ENCODE measurements at regions not wholly inside any gene's neighbourhood (a gene's known extent, or its start where the extent isn't known, plus 50 kb on each side); places are given as distances from the start of the nearest gene placed in this dataset.

GRCh38 chr2:7934476-7934875 lies 747.4 kb upstream of the ID2 start:
- H3K4me3 ChIP-seq (ENCODE audit: low read length in 2 of 2) = no peak overlapping the region
- peaks cover 9 to 16% of the 10 kb centered on the region in 2 donors for H3K4me1 ChIP-seq (ENCODE audit: control insufficient read depth in 2 of 2, insufficient read depth in 2 of 2, low read length in 2 of 2)
- H3K27me3 ChIP-seq (ENCODE audit: control insufficient read depth in 2 of 2, insufficient read depth in 2 of 2, low read length in 2 of 2) = no peaks in the 10 kb centered on the region
- no peaks in the 10 kb centered on the region for H3K36me3 ChIP-seq (ENCODE audit: control insufficient read depth in 2 of 2, insufficient read depth in 2 of 2, low read length in 2 of 2)
- no peak overlapping the region for H3K9ac ChIP-seq (ENCODE audit: low read depth in 1 of 2, low read length in 2 of 2)
- H3K9me3 ChIP-seq (ENCODE audit: control insufficient read depth in 2 of 2, low read length in 2 of 2) = no peaks in the 10 kb centered on the region
- no peak overlapping the region for H3K27ac ChIP-seq (ENCODE audit: low read depth in 2 of 2, low read length in 2 of 2)

GRCh38 chr2:7937082-7937481 lies 744.8 kb upstream of the ID2 start:
- H3K4me1 ChIP-seq (ENCODE audit: control insufficient read depth in 2 of 2, insufficient read depth in 2 of 2, low read length in 2 of 2) = peaks cover 15 to 26% of the 10 kb centered on the region in 2 donors
- no peak overlapping the region for H3K9ac ChIP-seq (ENCODE audit: low read depth in 1 of 2, low read length in 2 of 2)
- H3K36me3 ChIP-seq (ENCODE audit: control insufficient read depth in 2 of 2, insufficient read depth in 2 of 2, low read length in 2 of 2) = no peaks in the 10 kb centered on the region
- H3K27me3 ChIP-seq (ENCODE audit: control insufficient read depth in 2 of 2, insufficient read depth in 2 of 2, low read length in 2 of 2) = no peaks in the 10 kb centered on the region
- H3K4me3 ChIP-seq (ENCODE audit: low read length in 2 of 2) = no peak overlapping the region
- H3K27ac ChIP-seq (ENCODE audit: low read depth in 2 of 2, low read length in 2 of 2) = no peak overlapping the region
- no peaks in the 10 kb centered on the region for H3K9me3 ChIP-seq (ENCODE audit: control insufficient read depth in 2 of 2, low read length in 2 of 2)

DNA sequence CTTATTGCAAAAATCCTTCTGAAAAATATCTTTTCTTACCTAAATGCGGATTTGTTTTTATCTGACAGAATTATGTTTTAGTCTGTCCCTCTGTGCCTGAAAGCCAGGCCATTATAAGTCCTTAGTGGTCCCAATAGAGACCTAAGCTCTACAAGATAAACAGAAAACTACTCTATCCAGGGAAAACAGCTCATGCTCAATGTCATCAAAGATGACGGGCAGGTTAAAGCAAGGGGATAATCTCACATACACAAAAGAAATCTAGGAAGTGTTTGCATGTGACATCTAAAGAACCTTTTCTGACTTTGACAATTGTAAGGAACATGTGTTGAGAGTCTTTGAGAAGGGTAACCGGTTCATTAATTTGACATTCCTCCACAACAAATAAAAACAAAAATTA lies 741.1 kb upstream of the ID2 start:
- Histone ChIP-seq H3K36me3 (ENCODE audit: control insufficient read depth in 2 of 2, insufficient read depth in 2 of 2, low read length in 2 of 2) (no peaks in the 10 kb centered on the region), H3K4me1 (ENCODE audit: control insufficient read depth in 2 of 2, insufficient read depth in 2 of 2, low read length in 2 of 2) (peaks cover 10 to 15% of the 10 kb centered on the region in 2 donors), H3K27me3 (ENCODE audit: control insufficient read depth in 2 of 2, insufficient read depth in 2 of 2, low read length in 2 of 2) (no peaks in the 10 kb centered on the region), H3K27ac (ENCODE audit: low read depth in 2 of 2, low read length in 2 of 2) (no peak overlapping the region), H3K9ac (ENCODE audit: low read depth in 1 of 2, low read length in 2 of 2) (no peak overlapping the region), H3K4me3 (ENCODE audit: low read length in 2 of 2) (no peak overlapping the region), H3K9me3 (ENCODE audit: control insufficient read depth in 2 of 2, low read length in 2 of 2) (no peaks in the 10 kb centered on the region)

- H3K36me3 ChIP-seq (ENCODE audit: control insufficient read depth in 2 of 2, insufficient read depth in 2 of 2, low read length in 2 of 2) = no peaks in the 10 kb centered on the region
- no peak overlapping the region for H3K4me3 ChIP-seq (ENCODE audit: low read length in 2 of 2)
- peaks cover 6 to 15% of the 10 kb centered on the region in 2 donors for H3K4me1 ChIP-seq (ENCODE audit: control insufficient read depth in 2 of 2, insufficient read depth in 2 of 2, low read length in 2 of 2)
- H3K27me3 ChIP-seq (ENCODE audit: control insufficient read depth in 2 of 2, insufficient read depth in 2 of 2, low read length in 2 of 2) = no peaks in the 10 kb centered on the region
- no peaks in the 10 kb centered on the region for H3K9me3 ChIP-seq (ENCODE audit: control insufficient read depth in 2 of 2, low read length in 2 of 2)
- no peak overlapping the region for H3K27ac ChIP-seq (ENCODE audit: low read depth in 2 of 2, low read length in 2 of 2)
- no peak overlapping the region for H3K9ac ChIP-seq (ENCODE audit: low read depth in 1 of 2, low read length in 2 of 2)
Measured at GRCh38 chr2:7943446-7943845, 738.4 kb upstream of the ID2 start.

DNA sequence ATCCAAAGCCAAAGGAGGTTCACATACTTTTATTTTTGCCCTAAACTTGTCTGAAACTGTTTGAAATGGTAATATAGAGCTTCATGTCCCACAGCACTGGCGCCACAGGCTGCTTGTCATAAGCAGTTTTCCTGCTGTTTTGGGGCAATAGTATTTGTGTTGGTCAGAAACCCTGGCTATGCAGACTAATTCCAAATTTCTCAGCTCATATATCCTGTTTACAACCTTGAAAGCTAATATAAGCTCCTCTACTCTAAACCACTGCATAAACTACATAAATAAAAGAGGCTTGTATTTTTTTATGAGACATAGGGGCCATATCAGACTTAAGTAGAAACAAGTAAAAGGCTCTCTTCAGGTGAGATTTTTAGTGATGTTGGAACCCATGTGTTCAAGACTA lies 736.8 kb upstream of the ID2 start:
- no peaks in the 10 kb centered on the region for H3K27me3 ChIP-seq (ENCODE audit: control insufficient read depth in 2 of 2, insufficient read depth in 2 of 2, low read length in 2 of 2)
- no peak overlapping the region for H3K4me3 ChIP-seq (ENCODE audit: low read length in 2 of 2)
- H3K9ac ChIP-seq (ENCODE audit: low read depth in 1 of 2, low read length in 2 of 2) = no peak overlapping the region
- no peaks in the 10 kb centered on the region for H3K9me3 ChIP-seq (ENCODE audit: control insufficient read depth in 2 of 2, low read length in 2 of 2)
- H3K4me1 ChIP-seq (ENCODE audit: control insufficient read depth in 2 of 2, insufficient read depth in 2 of 2, low read length in 2 of 2) = peaks cover 1 to 5% of the 10 kb centered on the region in 2 donors
- no peak overlapping the region for H3K27ac ChIP-seq (ENCODE audit: low read depth in 2 of 2, low read length in 2 of 2)
- no peaks in the 10 kb centered on the region for H3K36me3 ChIP-seq (ENCODE audit: control insufficient read depth in 2 of 2, insufficient read depth in 2 of 2, low read length in 2 of 2)

DNA sequence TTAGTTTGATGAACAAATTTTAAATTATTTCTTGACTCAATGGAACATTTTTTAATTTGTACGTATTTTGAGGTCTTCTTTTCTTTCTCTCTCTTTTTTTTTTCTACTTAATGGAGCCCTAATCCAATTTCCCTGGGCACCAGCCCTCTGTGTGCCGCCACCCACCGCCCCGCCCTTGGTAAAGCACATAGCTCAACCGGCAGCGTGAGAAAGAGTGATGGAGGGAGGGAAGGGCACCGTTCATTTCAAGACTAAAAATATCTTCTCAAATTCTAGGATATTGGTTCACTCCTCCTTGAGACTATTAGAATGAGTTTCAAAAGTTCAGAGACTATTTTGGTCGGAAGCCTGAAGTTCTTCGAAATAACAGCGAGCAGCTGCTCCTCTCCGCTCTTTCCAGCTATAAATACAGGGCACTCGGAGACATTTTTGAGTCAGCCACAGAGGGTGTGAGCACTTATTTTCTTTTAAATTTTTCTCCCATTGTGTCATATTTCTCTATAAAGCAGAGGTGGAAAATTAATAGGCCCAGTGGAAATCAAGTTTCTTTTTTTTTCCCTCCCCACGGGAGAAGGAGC lies 731.7 kb upstream of the ID2 start:
- no peak overlapping the region for H3K9ac ChIP-seq (ENCODE audit: low read depth in 1 of 2, low read length in 2 of 2)
- H3K36me3 ChIP-seq (ENCODE audit: control insufficient read depth in 2 of 2, insufficient read depth in 2 of 2, low read length in 2 of 2) = no peaks in the 10 kb centered on the region
- no peaks in the 10 kb centered on the region for H3K27me3 ChIP-seq (ENCODE audit: control insufficient read depth in 2 of 2, insufficient read depth in 2 of 2, low read length in 2 of 2)
- no peaks in the 10 kb centered on the region for H3K9me3 ChIP-seq (ENCODE audit: control insufficient read depth in 2 of 2, low read length in 2 of 2)
- H3K4me3 ChIP-seq (ENCODE audit: low read length in 2 of 2) = no peak overlapping the region
- H3K27ac ChIP-seq (ENCODE audit: low read depth in 2 of 2, low read length in 2 of 2) = no peak overlapping the region
- H3K4me1 ChIP-seq (ENCODE audit: control insufficient read depth in 2 of 2, insufficient read depth in 2 of 2, low read length in 2 of 2) = no peaks in the 10 kb centered on the region

- Histone ChIP-seq H3K9ac (ENCODE audit: low read depth in 1 of 2, low read length in 2 of 2) (no peak overlapping the region), H3K4me1 (ENCODE audit: control insufficient read depth in 2 of 2, insufficient read depth in 2 of 2, low read length in 2 of 2) (no peaks in the 10 kb centered on the region), H3K27ac (ENCODE audit: low read depth in 2 of 2, low read length in 2 of 2) (no peak overlapping the region), H3K36me3 (ENCODE audit: control insufficient read depth in 2 of 2, insufficient read depth in 2 of 2, low read length in 2 of 2) (no peaks in the 10 kb centered on the region), H3K9me3 (ENCODE audit: control insufficient read depth in 2 of 2, low read length in 2 of 2) (no peaks in the 10 kb centered on the region), H3K27me3 (ENCODE audit: control insufficient read depth in 2 of 2, insufficient read depth in 2 of 2, low read length in 2 of 2) (no peaks in the 10 kb centered on the region), H3K4me3 (ENCODE audit: low read length in 2 of 2) (no peak overlapping the region)
Measured at GRCh38 chr2:7951001-7951400, 730.9 kb upstream of the ID2 start.

- Histone ChIP-seq H3K4me1 (ENCODE audit: control insufficient read depth in 2 of 2, insufficient read depth in 2 of 2, low read length in 2 of 2) (no peaks in the 10 kb centered on the region), H3K9ac (ENCODE audit: low read depth in 1 of 2, low read length in 2 of 2) (no peak overlapping the region), H3K9me3 (ENCODE audit: control insufficient read depth in 2 of 2, low read length in 2 of 2) (no peaks in the 10 kb centered on the region), H3K27me3 (ENCODE audit: control insufficient read depth in 2 of 2, insufficient read depth in 2 of 2, low read length in 2 of 2) (no peaks in the 10 kb centered on the region), H3K36me3 (ENCODE audit: control insufficient read depth in 2 of 2, insufficient read depth in 2 of 2, low read length in 2 of 2) (no peaks in the 10 kb centered on the region), H3K4me3 (ENCODE audit: low read length in 2 of 2) (no peak overlapping the region), H3K27ac (ENCODE audit: low read depth in 2 of 2, low read length in 2 of 2) (no peak overlapping the region)
Measured at GRCh38 chr2:7951490-7951889, 730.4 kb upstream of the ID2 start.

- no peak overlapping the region for H3K27ac ChIP-seq (ENCODE audit: low read depth in 2 of 2, low read length in 2 of 2)
- no peak overlapping the region for H3K9ac ChIP-seq (ENCODE audit: low read depth in 1 of 2, low read length in 2 of 2)
- H3K27me3 ChIP-seq (ENCODE audit: control insufficient read depth in 2 of 2, insufficient read depth in 2 of 2, low read length in 2 of 2) = no peaks in the 10 kb centered on the region
Measured at GRCh38 chr2:7952046-7952745, 729.7 kb upstream of the ID2 start.

DNA sequence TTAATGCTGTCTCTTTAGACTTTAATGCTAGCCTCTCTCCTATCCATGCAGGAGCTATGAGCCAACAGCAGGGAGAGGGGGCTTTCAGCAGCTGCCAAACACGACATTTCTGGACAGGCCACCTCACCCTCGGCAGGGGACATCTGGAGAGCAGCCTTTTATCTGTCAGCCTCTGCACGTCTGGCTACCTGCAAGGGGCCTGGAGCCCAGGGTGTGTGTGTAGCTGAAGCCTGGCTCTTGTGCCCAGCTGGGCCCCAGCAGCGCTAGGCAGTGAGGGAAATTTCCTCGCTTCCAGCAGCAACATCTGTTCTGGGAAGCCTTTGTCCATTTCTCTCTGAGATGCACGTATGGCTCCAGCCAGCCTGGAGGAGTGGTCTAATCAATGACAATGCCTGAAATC lies 728.7 kb upstream of the ID2 start:
- Histone ChIP-seq H3K4me1 (ENCODE audit: control insufficient read depth in 2 of 2, insufficient read depth in 2 of 2, low read length in 2 of 2) (no peaks in the 10 kb centered on the region), H3K9ac (ENCODE audit: low read depth in 1 of 2, low read length in 2 of 2) (no peak overlapping the region), H3K4me3 (ENCODE audit: low read length in 2 of 2) (no peak overlapping the region), H3K27ac (ENCODE audit: low read depth in 2 of 2, low read length in 2 of 2) (no peak overlapping the region), H3K27me3 (ENCODE audit: control insufficient read depth in 2 of 2, insufficient read depth in 2 of 2, low read length in 2 of 2) (no peaks in the 10 kb centered on the region), H3K9me3 (ENCODE audit: control insufficient read depth in 2 of 2, low read length in 2 of 2) (no peaks in the 10 kb centered on the region), H3K36me3 (ENCODE audit: control insufficient read depth in 2 of 2, insufficient read depth in 2 of 2, low read length in 2 of 2) (no peaks in the 10 kb centered on the region)

More at GRCh38 chr2:7952046-7952745, 729.7 kb upstream of the ID2 start:
- Histone ChIP-seq H3K4me1 (ENCODE audit: control insufficient read depth in 2 of 2, insufficient read depth in 2 of 2, low read length in 2 of 2) (no peaks in the 10 kb centered on the region), H3K4me3 (ENCODE audit: low read length in 2 of 2) (no peak overlapping the region), H3K9me3 (ENCODE audit: control insufficient read depth in 2 of 2, low read length in 2 of 2) (no peaks in the 10 kb centered on the region), H3K36me3 (ENCODE audit: control insufficient read depth in 2 of 2, insufficient read depth in 2 of 2, low read length in 2 of 2) (no peaks in the 10 kb centered on the region)
